ENCODE measurements at regions not wholly inside any gene's neighbourhood (a gene's known extent, or its start where the extent isn't known, plus 50 kb on each side); places are given as distances from the start of the nearest gene placed in this dataset.

GRCh38 chr12:25723921-25724491 lies 170.9 kb upstream of the LMNTD1 start:
- dilution Hi-C loops (cut with MboI; ENCODE audit: extremely low pct_ligation_motif_present, low sequenced_read_pairs): no loop called here
- Histone ChIP-seq H3K27ac (ENCODE audit: control insufficient read depth, insufficient read depth, low read length) (no peak overlapping the region), H3K9me1 (ENCODE audit: control insufficient read depth, extremely low read depth, insufficient read depth, low read length) (no peaks in the 10 kb centered on the region), H3K9ac (ENCODE audit: control insufficient read depth, extremely low read depth, insufficient read depth, low read length) (no peak overlapping the region), H3K36me3 (ENCODE audit: control insufficient read depth in 2 of 2, extremely low read depth in 1 of 2, insufficient read depth in 2 of 2, low read length in 2 of 2) (no peaks in the 10 kb centered on the region), H3K9me3 (ENCODE audit: control insufficient read depth, low read depth, low read length) (no peaks in the 10 kb centered on the region), H3K4me3 (ENCODE audit: control insufficient read depth in 2 of 3, extremely low read depth in 1 of 3, insufficient read depth in 2 of 3, low read depth in 1 of 3, low read length in 3 of 3) (no peak overlapping the region), H3K4me1 (ENCODE audit: control insufficient read depth, extremely low read depth, insufficient read depth, low read length) (no peaks in the 10 kb centered on the region), H3K27me3 (ENCODE audit: control insufficient read depth, extremely low read depth, insufficient read depth, low read length) (no peaks in the 10 kb centered on the region), H4K20me1 (ENCODE audit: control insufficient read depth, extremely low read depth, insufficient read depth, low read length) (no peaks in the 10 kb centered on the region), H3K4me2 (ENCODE audit: control insufficient read depth, extremely low read depth, insufficient read depth, low read depth, low read length) (no peak overlapping the region), H2AFZ (ENCODE audit: control insufficient read depth, low read length) (no peak overlapping the region), H3K79me2 (ENCODE audit: control insufficient read depth, insufficient read depth, low read length) (no peaks in the 10 kb centered on the region)
- no peak for DNase-seq (ENCODE audit: low read depth, low spot score)
- TF ChIP-seq EZH2 (IDR thresholded peaks at IDR 0.05; ENCODE audit: low read length): no peak
- no peak for TF ChIP-seq CTCF (optimal IDR thresholded peaks at IDR 0.05 in 1 of 3, IDR thresholded peaks at IDR 0.05 in 1 of 3, conservative IDR thresholded peaks at IDR 0.05 in 1 of 3; ENCODE audit: extremely low read depth in 1 of 3, insufficient read depth in 2 of 3, low read length in 3 of 3)
- FAIRE-seq: no peak

GRCh38 chr12:25725470-25725869 lies 172.4 kb upstream of the LMNTD1 start:
- DNase-seq (ENCODE audit: low read depth, low spot score) (no peak), FAIRE-seq (no peak)
- H3K36me3 ChIP-seq (ENCODE audit: control insufficient read depth in 2 of 2, extremely low read depth in 1 of 2, insufficient read depth in 2 of 2, low read length in 2 of 2): no peaks in the 10 kb centered on the region
- no peaks in the 10 kb centered on the region for H3K27me3 ChIP-seq (ENCODE audit: control insufficient read depth, extremely low read depth, insufficient read depth, low read length)
- no peaks in the 10 kb centered on the region for H3K9me3 ChIP-seq (ENCODE audit: control insufficient read depth, low read depth, low read length)
- TF ChIP-seq CTCF (optimal IDR thresholded peaks at IDR 0.05 in 1 of 3, IDR thresholded peaks at IDR 0.05 in 1 of 3, conservative IDR thresholded peaks at IDR 0.05 in 1 of 3; ENCODE audit: extremely low read depth in 1 of 3, insufficient read depth in 2 of 3, low read length in 3 of 3): no peak
- TF ChIP-seq EZH2 (IDR thresholded peaks at IDR 0.05; ENCODE audit: low read length): no peak
- no peaks in the 10 kb centered on the region for H3K79me2 ChIP-seq (ENCODE audit: control insufficient read depth, insufficient read depth, low read length)
- no peak overlapping the region for H2AFZ ChIP-seq (ENCODE audit: control insufficient read depth, low read length)
- no peaks in the 10 kb centered on the region for H3K4me1 ChIP-seq (ENCODE audit: control insufficient read depth, extremely low read depth, insufficient read depth, low read length)
- dilution Hi-C loops (cut with MboI; ENCODE audit: extremely low pct_ligation_motif_present, low sequenced_read_pairs): no loop called here
- no peak overlapping the region for H3K4me2 ChIP-seq (ENCODE audit: control insufficient read depth, extremely low read depth, insufficient read depth, low read depth, low read length)
- H3K9me1 ChIP-seq (ENCODE audit: control insufficient read depth, extremely low read depth, insufficient read depth, low read length): no peaks in the 10 kb centered on the region
- no peaks in the 10 kb centered on the region for H4K20me1 ChIP-seq (ENCODE audit: control insufficient read depth, extremely low read depth, insufficient read depth, low read length)
- no peak overlapping the region for H3K27ac ChIP-seq (ENCODE audit: control insufficient read depth, insufficient read depth, low read length)
- no peak overlapping the region for H3K9ac ChIP-seq (ENCODE audit: control insufficient read depth, extremely low read depth, insufficient read depth, low read length)
- H3K4me3 ChIP-seq (ENCODE audit: control insufficient read depth in 2 of 3, extremely low read depth in 1 of 3, insufficient read depth in 2 of 3, low read depth in 1 of 3, low read length in 3 of 3): no peak overlapping the region
